ENCODE measurements at regions not wholly inside any gene's neighbourhood (a gene's known extent, or its start where the extent isn't known, plus 50 kb on each side); places are given as distances from the start of the nearest gene placed in this dataset.
A peak's percentile ranks its signal among the peaks of the same experiment; 100 is the strongest.

- H3K27me3 Mint-ChIP-seq = no peaks in the 10 kb centered on the region
- ChIA-PET CTCF (no interaction called here), POLR2A (interaction anchor here (0.8 kb wide), 1 partner anchor 22 kb away, joined by 3 read pairs; no protein-coding TSS in a partner anchor)
- H3K9me3 ChIP-seq (ENCODE audit: control insufficient read depth in 1 of 2, insufficient read depth in 1 of 2, low read length in 2 of 2) = no peaks in the 10 kb centered on the region
- no peak overlapping the region for H3K27ac Mint-ChIP-seq
- H3K4me3 Mint-ChIP-seq = no peak overlapping the region
- H3K9me3 Mint-ChIP-seq = no peaks in the 10 kb centered on the region
- ATAC-seq (ENCODE audit: poor library complexity) (no peak), DNase-seq (peak in 1 of 14 experiments; percentile 1)
- H3K4me3 ChIP-seq (ENCODE audit: low read length) = no peak overlapping the region
- peaks cover 37% of the 10 kb centered on the region for H3K4me1 Mint-ChIP-seq (ENCODE audit: low read depth)
- H3K36me3 ChIP-seq (ENCODE audit: insufficient read depth, low read length) = no peaks in the 10 kb centered on the region
- intact Hi-C loops (cut with DNase I, micrococcal nuclease) = loop anchor here in 1 of 2 experiments (10.0 kb wide), 1 partner anchor 698 kb away; no protein-coding TSS in a partner anchor
- H3K4me1 ChIP-seq (ENCODE audit: insufficient read depth, low read length) = peaks cover 2% of the 10 kb centered on the region
- no peaks in the 10 kb centered on the region for H3K27me3 ChIP-seq (ENCODE audit: control insufficient read depth in 1 of 2, insufficient read depth in 2 of 2, low read length in 2 of 2)
- TF ChIP-seq, protein P1, sequence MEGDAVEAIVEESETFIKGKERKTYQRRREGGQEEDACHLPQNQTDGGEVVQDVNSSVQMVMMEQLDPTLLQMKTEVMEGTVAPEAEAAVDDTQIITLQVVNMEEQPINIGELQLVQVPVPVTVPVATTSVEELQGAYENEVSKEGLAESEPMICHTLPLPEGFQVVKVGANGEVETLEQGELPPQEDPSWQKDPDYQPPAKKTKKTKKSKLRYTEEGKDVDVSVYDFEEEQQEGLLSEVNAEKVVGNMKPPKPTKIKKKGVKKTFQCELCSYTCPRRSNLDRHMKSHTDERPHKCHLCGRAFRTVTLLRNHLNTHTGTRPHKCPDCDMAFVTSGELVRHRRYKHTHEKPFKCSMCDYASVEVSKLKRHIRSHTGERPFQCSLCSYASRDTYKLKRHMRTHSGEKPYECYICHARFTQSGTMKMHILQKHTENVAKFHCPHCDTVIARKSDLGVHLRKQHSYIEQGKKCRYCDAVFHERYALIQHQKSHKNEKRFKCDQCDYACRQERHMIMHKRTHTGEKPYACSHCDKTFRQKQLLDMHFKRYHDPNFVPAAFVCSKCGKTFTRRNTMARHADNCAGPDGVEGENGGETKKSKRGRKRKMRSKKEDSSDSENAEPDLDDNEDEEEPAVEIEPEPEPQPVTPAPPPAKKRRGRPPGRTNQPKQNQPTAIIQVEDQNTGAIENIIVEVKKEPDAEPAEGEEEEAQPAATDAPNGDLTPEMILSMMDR (IDR thresholded peaks at IDR 0.05) = no peak
- no peaks in the 10 kb centered on the region for H3K36me3 Mint-ChIP-seq (ENCODE audit: low read depth)
- H3K27ac ChIP-seq (ENCODE audit: low read depth in 1 of 2, low read length in 2 of 2) = no peak overlapping the region
These were observed 193.8 kb downstream of the FOXO1 start for GRCh38 chr13:40472427-40473220.

DNA sequence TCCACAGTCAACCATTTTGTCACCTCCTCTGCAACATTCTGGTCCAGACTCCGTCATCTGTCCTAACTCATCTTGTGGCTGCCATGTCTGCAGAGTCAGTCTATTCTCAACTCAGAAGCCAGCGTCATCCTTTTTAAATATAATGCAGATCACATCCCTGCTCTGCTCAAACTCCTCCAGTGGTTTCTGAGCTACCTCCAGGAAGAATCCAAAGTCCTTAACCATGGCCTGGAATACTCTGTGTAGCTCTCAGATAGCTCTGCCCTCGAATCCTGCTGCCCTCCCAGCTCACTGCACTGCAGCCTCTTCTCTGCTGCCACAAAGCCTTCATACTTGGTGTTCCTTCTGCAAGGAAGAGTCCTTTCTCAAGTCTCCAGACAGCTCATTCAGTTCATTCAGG lies 190.8 kb downstream of the FOXO1 start:
- intact Hi-C loops (cut with DNase I, micrococcal nuclease) = loop anchor here in 1 of 2 experiments (5.0 to 10.0 kb wide), 2 partner anchors 83 to 701 kb away; no protein-coding TSS in a partner anchor
- POLR2A ChIA-PET = interaction anchor here (0.6 to 1.6 kb wide), 3 partner anchors 12 to 288 kb away, joined by 4 read pairs; no protein-coding TSS in a partner anchor
- Mint-ChIP-seq H3K4me1 (ENCODE audit: low read depth) (peaks cover 51% of the 10 kb centered on the region), H3K27me3 (no peaks in the 10 kb centered on the region), H3K9me3 (no peaks in the 10 kb centered on the region), H3K27ac (no peak overlapping the region), H3K4me3 (no peak overlapping the region), H3K36me3 (ENCODE audit: low read depth) (no peaks in the 10 kb centered on the region)
- no peak for ATAC-seq (ENCODE audit: poor library complexity)
- CTCF ChIA-PET = no interaction called here
- TF ChIP-seq, protein P1 (IDR thresholded peaks at IDR 0.05) = no peak
- no peaks in the 10 kb centered on the region for H3K27me3 ChIP-seq (ENCODE audit: control insufficient read depth in 1 of 2, insufficient read depth in 2 of 2, low read length in 2 of 2)
- no peak overlapping the region for H3K27ac ChIP-seq (ENCODE audit: low read depth in 1 of 2, low read length in 2 of 2)
- no peak overlapping the region for H3K4me3 ChIP-seq (ENCODE audit: low read length)
- peaks cover 13% of the 10 kb centered on the region for H3K4me1 ChIP-seq (ENCODE audit: insufficient read depth, low read length)
- H3K36me3 ChIP-seq (ENCODE audit: insufficient read depth, low read length) = no peaks in the 10 kb centered on the region
- H3K9me3 ChIP-seq (ENCODE audit: control insufficient read depth in 1 of 2, insufficient read depth in 1 of 2, low read length in 2 of 2) = no peaks in the 10 kb centered on the region
- peak in 1 of 14 experiments; percentile 0 for DNase-seq

DNA sequence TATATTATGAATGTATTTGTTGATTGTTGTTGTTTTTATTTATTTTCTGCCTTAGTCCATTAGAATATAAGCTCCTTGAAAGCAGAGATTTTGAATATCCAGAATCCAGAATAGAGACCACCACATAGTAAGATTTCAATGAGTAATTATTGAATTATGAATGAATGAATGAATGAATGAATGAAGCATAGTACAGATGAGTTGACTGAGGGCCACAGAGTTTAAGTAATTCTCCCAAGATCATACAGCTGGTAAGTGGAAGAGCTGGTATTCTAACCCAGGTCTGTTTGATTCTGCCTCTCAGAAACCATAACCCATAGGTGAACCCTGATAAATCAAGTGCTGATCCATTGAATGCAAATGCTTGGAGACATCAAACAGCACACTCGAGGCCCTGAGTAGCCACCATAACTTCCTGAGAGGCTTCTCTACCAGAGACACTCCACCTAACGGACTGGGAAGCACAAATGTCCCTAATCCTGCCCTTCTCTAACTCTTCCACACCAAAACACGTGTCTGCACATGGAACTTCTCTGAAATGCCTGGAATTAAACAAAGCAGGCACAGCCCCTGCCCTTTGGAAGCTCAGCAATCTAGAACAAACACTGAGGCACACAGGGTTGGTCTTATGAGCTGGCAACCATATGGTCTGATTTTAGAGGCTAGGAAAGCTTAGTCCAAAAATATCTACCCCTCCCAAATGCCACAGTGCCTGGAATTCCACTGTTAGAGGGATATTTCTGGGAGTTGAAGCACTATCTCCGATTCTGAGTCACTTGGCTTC lies 190.1 kb downstream of the FOXO1 start:
- Histone ChIP-seq H3K27ac (ENCODE audit: low read depth in 1 of 2, low read length in 2 of 2) (no peak overlapping the region), H3K36me3 (ENCODE audit: insufficient read depth, low read length) (no peaks in the 10 kb centered on the region), H3K9me3 (ENCODE audit: control insufficient read depth in 1 of 2, insufficient read depth in 1 of 2, low read length in 2 of 2) (no peaks in the 10 kb centered on the region), H3K4me3 (ENCODE audit: low read length) (no peak overlapping the region), H3K4me1 (ENCODE audit: insufficient read depth, low read length) (peaks cover 20% of the 10 kb centered on the region), H3K27me3 (ENCODE audit: control insufficient read depth in 1 of 2, insufficient read depth in 2 of 2, low read length in 2 of 2) (no peaks in the 10 kb centered on the region)
- no peak overlapping the region for H3K27ac Mint-ChIP-seq
- intact Hi-C loops (cut with DNase I, micrococcal nuclease) = loop anchor here in 1 of 2 experiments (5.0 to 10.0 kb wide), 2 partner anchors 84 to 702 kb away; no protein-coding TSS in a partner anchor
- TF ChIP-seq, protein P1 (IDR thresholded peaks at IDR 0.05) = no peak
- ChIA-PET CTCF (no interaction called here), POLR2A (interaction anchor here (1.2 to 1.6 kb wide), 2 partner anchors 13 to 289 kb away, joined by 4 read pairs; no protein-coding TSS in a partner anchor)
- DNase-seq (no peak), ATAC-seq (ENCODE audit: poor library complexity) (no peak)
- no peaks in the 10 kb centered on the region for H3K9me3 Mint-ChIP-seq
- H3K4me3 Mint-ChIP-seq = no peak overlapping the region
- no peaks in the 10 kb centered on the region for H3K36me3 Mint-ChIP-seq (ENCODE audit: low read depth)
- no peaks in the 10 kb centered on the region for H3K27me3 Mint-ChIP-seq
- H3K4me1 Mint-ChIP-seq (ENCODE audit: low read depth) = peaks cover 58% of the 10 kb centered on the region
